OCI-LY1 (cell line): ENCODE measurements at regions not wholly inside any gene's neighbourhood (a gene's known extent, or its start where the extent isn't known, plus 50 kb on each side); places are given as distances from the start of the nearest gene placed in this dataset.

Experiments used
- EZH2 ChIP-seq: fragments of 200-600 bp; sonication (generic), shearing (Covaris generic); IDR thresholded peaks from 2 replicates; pipeline ENCODE4 v1.8.0; 2017; ENCODE audit warnings: borderline replicate concordance, mixed run types, mild to moderate bottlenecking, antibody characterized with exemption, low read length, moderate library complexity, mixed read lengths
- TF ChIP-seq, protein P1 (sequence below): fragments of 200-600 bp; sonication (generic), shearing (Covaris generic); IDR thresholded peaks from 2 replicates; pipeline ENCODE4 v1.5.1; 2017; ENCODE audit warnings: mild to moderate bottlenecking, antibody characterized with exemption, low read length, moderate library complexity, mixed read lengths

DNA sequence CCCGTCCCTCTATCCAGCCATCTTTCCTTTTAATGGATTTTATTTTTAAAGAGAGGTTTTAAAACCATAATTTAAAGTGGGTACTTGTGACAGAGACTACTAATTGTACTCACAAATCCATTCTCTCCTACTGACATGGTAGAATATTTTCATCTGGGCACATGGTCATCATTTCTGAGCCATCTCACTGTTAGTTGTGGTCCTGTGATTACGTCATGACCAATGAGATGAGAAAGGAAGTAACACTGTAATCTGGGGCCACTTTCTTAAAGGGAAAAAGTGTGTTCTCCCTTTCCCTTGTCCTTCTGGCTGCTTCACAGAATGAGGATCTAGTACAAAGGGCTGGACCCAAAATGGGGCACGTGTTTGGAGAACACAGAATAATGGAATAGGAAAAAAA is 538.7 kb downstream of the CMPK2 start:
- TF ChIP-seq, protein P1, sequence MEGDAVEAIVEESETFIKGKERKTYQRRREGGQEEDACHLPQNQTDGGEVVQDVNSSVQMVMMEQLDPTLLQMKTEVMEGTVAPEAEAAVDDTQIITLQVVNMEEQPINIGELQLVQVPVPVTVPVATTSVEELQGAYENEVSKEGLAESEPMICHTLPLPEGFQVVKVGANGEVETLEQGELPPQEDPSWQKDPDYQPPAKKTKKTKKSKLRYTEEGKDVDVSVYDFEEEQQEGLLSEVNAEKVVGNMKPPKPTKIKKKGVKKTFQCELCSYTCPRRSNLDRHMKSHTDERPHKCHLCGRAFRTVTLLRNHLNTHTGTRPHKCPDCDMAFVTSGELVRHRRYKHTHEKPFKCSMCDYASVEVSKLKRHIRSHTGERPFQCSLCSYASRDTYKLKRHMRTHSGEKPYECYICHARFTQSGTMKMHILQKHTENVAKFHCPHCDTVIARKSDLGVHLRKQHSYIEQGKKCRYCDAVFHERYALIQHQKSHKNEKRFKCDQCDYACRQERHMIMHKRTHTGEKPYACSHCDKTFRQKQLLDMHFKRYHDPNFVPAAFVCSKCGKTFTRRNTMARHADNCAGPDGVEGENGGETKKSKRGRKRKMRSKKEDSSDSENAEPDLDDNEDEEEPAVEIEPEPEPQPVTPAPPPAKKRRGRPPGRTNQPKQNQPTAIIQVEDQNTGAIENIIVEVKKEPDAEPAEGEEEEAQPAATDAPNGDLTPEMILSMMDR: no peak
- no peak for TF ChIP-seq EZH2
